Lower lobe of right lung (tissue), 2 donors: ENCODE measurements at regions not wholly inside any gene's neighbourhood (a gene's known extent, or its start where the extent isn't known, plus 50 kb on each side); places are given as distances from the start of the nearest gene placed in this dataset.

ENCODE experiments used
- ATAC-seq, 2 donors: fragments of 200-7000 bp; cut with Tn5 transposase; one replicate each; pipeline ENCODE4 v1.9.1; 2020 to 2022; ENCODE audit warnings: mild to moderate bottlenecking in 2 of 2, moderate library complexity in 2 of 2
- DNase-seq: peaks from one replicate; pipeline ENCODE4 v3.0.0-alpha.2; 2020
- H3K27ac ChIP-seq: fragments of 200-600 bp; one replicate; pipeline ENCODE4 v1.8.0; 2022
- H3K27me3 ChIP-seq: fragments of 200-600 bp; one replicate; pipeline ENCODE4 v1.8.0; 2022; ENCODE audit warnings: low read depth
- H3K36me3 ChIP-seq: fragments of 200-600 bp; one replicate; pipeline ENCODE4 v1.8.0; 2022; ENCODE audit warnings: mild to moderate bottlenecking
- H3K4me1 ChIP-seq: fragments of 200-600 bp; one replicate; pipeline ENCODE4 v1.8.0; 2022
- H3K4me3 ChIP-seq: fragments of 200-600 bp; one replicate; pipeline ENCODE4 v1.8.0; 2022; ENCODE audit warnings: mild to moderate bottlenecking
- H3K9me3 ChIP-seq: fragments of 200-600 bp; one replicate; pipeline ENCODE4 v1.8.0; 2022
- CTCF ChIP-seq: fragments of 200-600 bp; IDR thresholded peaks from one replicate; pipeline ENCODE4 v1.8.0; 2022; ENCODE audit warnings: antibody characterized with exemption, mild to moderate bottlenecking
- intact Hi-C: fragments of 100-400 bp; cut with DNase I; formaldehyde crosslinking; loops from one replicate; pipeline ENCODE4 v1.11.0; 2022
- donor health status: DM: no; HTN: yes; CAD: no; lungs with severe emphysema.

GRCh38 chr3:137464341-137464740, 299.8 kb upstream of the SOX14 start:
- intact Hi-C loops = no loop called here
- no peaks in the 10 kb centered on the region for H3K27me3 ChIP-seq
- no peaks in the 10 kb centered on the region for H3K36me3 ChIP-seq
- DNase-seq (no peak), ATAC-seq (peak in 1 of 2 donors; percentile 17)
- H3K4me1 ChIP-seq = no peaks in the 10 kb centered on the region
- no peak for TF ChIP-seq CTCF
- H3K27ac ChIP-seq = no peak overlapping the region
- H3K4me3 ChIP-seq = no peak overlapping the region
- H3K9me3 ChIP-seq = no peaks in the 10 kb centered on the region

GRCh38 chr3:137468446-137468845, 295.7 kb upstream of the SOX14 start:
- Histone ChIP-seq H3K9me3 (no peaks in the 10 kb centered on the region), H3K36me3 (no peaks in the 10 kb centered on the region), H3K4me3 (no peak overlapping the region), H3K27me3 (no peaks in the 10 kb centered on the region), H3K4me1 (no peaks in the 10 kb centered on the region), H3K27ac (no peak overlapping the region)
- TF ChIP-seq CTCF = no peak
- DNase-seq (no peak), ATAC-seq (no peak)
- intact Hi-C loops = no loop called here

GRCh38 chr3:137469263-137469662, 294.9 kb upstream of the SOX14 start:
- Histone ChIP-seq H3K27ac (no peak overlapping the region), H3K4me1 (no peaks in the 10 kb centered on the region), H3K4me3 (no peak overlapping the region), H3K27me3 (no peaks in the 10 kb centered on the region), H3K9me3 (no peaks in the 10 kb centered on the region), H3K36me3 (no peaks in the 10 kb centered on the region)
- intact Hi-C loops = no loop called here
- no peak for ATAC-seq
- no peak for DNase-seq
- TF ChIP-seq CTCF = no peak

DNA sequence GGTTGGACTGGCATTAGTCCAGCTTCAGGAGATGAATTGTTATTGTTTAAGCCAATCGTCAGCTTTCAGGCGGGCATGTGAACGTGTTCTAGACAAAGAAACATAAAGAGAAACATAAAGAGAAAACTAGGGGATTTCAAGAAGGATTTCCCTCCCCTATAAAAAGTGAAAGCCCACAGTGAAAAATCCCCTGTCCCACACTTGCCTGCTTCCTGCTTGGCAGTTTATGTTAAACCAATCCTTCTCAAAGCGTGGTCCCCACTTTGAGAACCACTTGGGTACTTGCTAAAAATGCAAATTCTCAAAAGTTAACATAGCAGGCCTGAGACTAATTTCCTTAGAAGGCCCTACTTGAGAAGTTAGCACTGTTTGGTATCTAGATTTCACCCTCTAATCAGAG, 293.0 kb upstream of the SOX14 start:
- H3K27me3 ChIP-seq = no peaks in the 10 kb centered on the region
- ATAC-seq (no peak), DNase-seq (no peak)
- no peak overlapping the region for H3K4me3 ChIP-seq
- TF ChIP-seq CTCF = no peak
- H3K36me3 ChIP-seq = no peaks in the 10 kb centered on the region
- intact Hi-C loops = no loop called here
- H3K9me3 ChIP-seq = no peaks in the 10 kb centered on the region
- H3K4me1 ChIP-seq = no peaks in the 10 kb centered on the region
- H3K27ac ChIP-seq = no peak overlapping the region

GRCh38 chr3:137471558-137472204, 292.4 kb upstream of the SOX14 start:
- intact Hi-C loops = no loop called here
- H3K4me3 ChIP-seq = no peak overlapping the region
- DNase-seq (no peak), ATAC-seq (no peak)
- H3K9me3 ChIP-seq = no peaks in the 10 kb centered on the region
- H3K4me1 ChIP-seq = no peaks in the 10 kb centered on the region
- no peak overlapping the region for H3K27ac ChIP-seq
- no peaks in the 10 kb centered on the region for H3K27me3 ChIP-seq
- TF ChIP-seq CTCF = no peak
- no peaks in the 10 kb centered on the region for H3K36me3 ChIP-seq
